ENCODE measurements at regions not wholly inside any gene's neighbourhood (a gene's known extent, or its start where the extent isn't known, plus 50 kb on each side); places are given as distances from the start of the nearest gene placed in this dataset.

GRCh38 chr2:21590026-21590690 lies 466.4 kb downstream of the TDRD15 start:
- no peaks in the 10 kb centered on the region for H3K9me3 ChIP-seq (ENCODE audit: control insufficient read depth, insufficient read depth, low read length)
- no peak for DNase-seq (ENCODE audit: low read depth, low spot score)
- H3K4me3 ChIP-seq (ENCODE audit: low read length): no peak overlapping the region
- H3K36me3 ChIP-seq (ENCODE audit: control insufficient read depth, insufficient read depth, low read length): no peaks in the 10 kb centered on the region
- no peaks in the 10 kb centered on the region for H3K4me1 ChIP-seq (ENCODE audit: control insufficient read depth, insufficient read depth, low read length)
- H3K27me3 ChIP-seq (ENCODE audit: control insufficient read depth, insufficient read depth, low read length): no peaks in the 10 kb centered on the region
- WGBS (ENCODE audit: insufficient coverage, insufficient read length): 100% methylated on average over 1 of the region's 7 CpGs
- H3K27ac ChIP-seq (ENCODE audit: low read length): no peak overlapping the region

DNA sequence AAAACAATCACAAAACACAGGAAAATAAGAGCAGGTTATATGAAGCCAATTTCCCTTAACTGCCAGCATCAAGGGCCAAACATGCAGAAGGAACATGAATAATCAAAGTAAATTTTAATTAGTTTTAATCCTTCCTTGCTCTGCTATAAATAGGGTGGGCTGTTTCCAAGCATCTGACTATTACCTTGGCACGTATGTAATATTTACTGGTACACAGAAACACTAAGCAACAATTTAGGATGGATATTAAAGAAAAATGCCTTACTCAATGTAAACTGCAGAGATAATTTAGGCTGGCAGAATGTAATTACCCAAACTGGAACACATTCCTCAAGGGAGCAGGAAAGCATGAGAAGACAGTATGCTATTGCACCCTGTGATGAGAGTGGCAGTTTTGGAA lies 468.2 kb downstream of the TDRD15 start:
- no peaks in the 10 kb centered on the region for H3K9me3 ChIP-seq (ENCODE audit: control insufficient read depth, insufficient read depth, low read length)
- no peaks in the 10 kb centered on the region for H3K27me3 ChIP-seq (ENCODE audit: control insufficient read depth, insufficient read depth, low read length)
- H3K4me1 ChIP-seq (ENCODE audit: control insufficient read depth, insufficient read depth, low read length): no peaks in the 10 kb centered on the region
- no peak overlapping the region for H3K4me3 ChIP-seq (ENCODE audit: low read length)
- DNase-seq (ENCODE audit: low read depth, low spot score): no peak
- no peak overlapping the region for H3K27ac ChIP-seq (ENCODE audit: low read length)
- H3K36me3 ChIP-seq (ENCODE audit: control insufficient read depth, insufficient read depth, low read length): no peaks in the 10 kb centered on the region
- WGBS (ENCODE audit: insufficient coverage, insufficient read length): no CpG with 5 or more reads among the region's 1 CpG

DNA sequence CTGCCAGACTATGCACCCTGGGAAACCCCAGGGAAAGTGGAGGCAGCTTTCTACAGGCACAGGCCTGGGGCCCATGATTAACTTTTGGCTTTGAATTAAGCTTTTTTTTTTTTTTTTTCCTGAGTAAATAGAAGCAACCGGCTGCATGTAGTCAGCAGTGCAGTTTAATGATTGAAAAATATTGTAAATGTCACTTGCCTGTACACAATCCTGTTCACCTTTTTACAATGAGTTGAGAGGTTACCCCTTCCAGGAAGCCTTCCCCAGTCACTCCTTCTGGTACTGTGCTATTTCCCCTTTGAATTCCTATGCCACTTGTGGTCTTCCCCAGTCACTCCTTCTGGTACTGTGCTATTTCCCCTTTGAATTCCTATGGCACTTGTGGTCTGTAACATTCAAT lies 475.6 kb downstream of the TDRD15 start:
- DNase-seq (ENCODE audit: low read depth, low spot score): no peak
- no peak overlapping the region for H3K27ac ChIP-seq (ENCODE audit: low read length)
- H3K4me1 ChIP-seq (ENCODE audit: control insufficient read depth, insufficient read depth, low read length): no peaks in the 10 kb centered on the region
- no peaks in the 10 kb centered on the region for H3K27me3 ChIP-seq (ENCODE audit: control insufficient read depth, insufficient read depth, low read length)
- H3K4me3 ChIP-seq (ENCODE audit: low read length): no peak overlapping the region
- no CpG with 5 or more reads among the region's 1 CpG for WGBS (ENCODE audit: insufficient coverage, insufficient read length)
- H3K36me3 ChIP-seq (ENCODE audit: control insufficient read depth, insufficient read depth, low read length): no peaks in the 10 kb centered on the region
- no peaks in the 10 kb centered on the region for H3K9me3 ChIP-seq (ENCODE audit: control insufficient read depth, insufficient read depth, low read length)

DNA sequence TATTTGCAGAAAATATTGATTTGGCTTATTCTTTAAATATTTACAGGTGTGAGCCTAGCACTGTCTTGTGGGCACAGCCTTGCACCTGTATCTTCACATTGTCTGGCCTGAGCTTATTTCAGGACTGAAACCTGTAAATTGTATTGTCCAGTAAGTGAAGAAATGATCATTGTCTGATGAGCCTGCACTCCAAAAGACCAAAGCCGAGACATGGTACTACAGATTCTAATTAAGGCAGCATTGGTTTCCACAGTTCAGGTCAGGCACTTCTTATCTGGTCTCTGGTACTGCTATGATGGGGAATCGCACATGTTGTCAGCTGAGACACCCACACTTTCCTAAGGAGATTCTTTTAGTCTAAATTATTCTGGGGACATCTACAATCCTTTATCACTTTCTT lies 479.0 kb downstream of the TDRD15 start:
- no CpG with 5 or more reads among the region's 2 CpGs for WGBS (ENCODE audit: insufficient coverage, insufficient read length)
- no peaks in the 10 kb centered on the region for H3K36me3 ChIP-seq (ENCODE audit: control insufficient read depth, insufficient read depth, low read length)
- H3K27ac ChIP-seq (ENCODE audit: low read length): no peak overlapping the region
- no peaks in the 10 kb centered on the region for H3K9me3 ChIP-seq (ENCODE audit: control insufficient read depth, insufficient read depth, low read length)
- H3K4me3 ChIP-seq (ENCODE audit: low read length): no peak overlapping the region
- no peaks in the 10 kb centered on the region for H3K27me3 ChIP-seq (ENCODE audit: control insufficient read depth, insufficient read depth, low read length)
- H3K4me1 ChIP-seq (ENCODE audit: control insufficient read depth, insufficient read depth, low read length): no peaks in the 10 kb centered on the region
- no peak for DNase-seq (ENCODE audit: low read depth, low spot score)

GRCh38 chr2:21607572-21607971 lies 483.8 kb downstream of the TDRD15 start:
- Histone ChIP-seq H3K4me1 (ENCODE audit: control insufficient read depth, insufficient read depth, low read length) (no peaks in the 10 kb centered on the region), H3K4me3 (ENCODE audit: low read length) (no peak overlapping the region), H3K9me3 (ENCODE audit: control insufficient read depth, insufficient read depth, low read length) (no peaks in the 10 kb centered on the region), H3K36me3 (ENCODE audit: control insufficient read depth, insufficient read depth, low read length) (no peaks in the 10 kb centered on the region), H3K27me3 (ENCODE audit: control insufficient read depth, insufficient read depth, low read length) (no peaks in the 10 kb centered on the region), H3K27ac (ENCODE audit: low read length) (no peak overlapping the region)
- no CpG with 5 or more reads among the region's 6 CpGs for WGBS (ENCODE audit: insufficient coverage, insufficient read length)
- no peak for DNase-seq (ENCODE audit: low read depth, low spot score)

DNA sequence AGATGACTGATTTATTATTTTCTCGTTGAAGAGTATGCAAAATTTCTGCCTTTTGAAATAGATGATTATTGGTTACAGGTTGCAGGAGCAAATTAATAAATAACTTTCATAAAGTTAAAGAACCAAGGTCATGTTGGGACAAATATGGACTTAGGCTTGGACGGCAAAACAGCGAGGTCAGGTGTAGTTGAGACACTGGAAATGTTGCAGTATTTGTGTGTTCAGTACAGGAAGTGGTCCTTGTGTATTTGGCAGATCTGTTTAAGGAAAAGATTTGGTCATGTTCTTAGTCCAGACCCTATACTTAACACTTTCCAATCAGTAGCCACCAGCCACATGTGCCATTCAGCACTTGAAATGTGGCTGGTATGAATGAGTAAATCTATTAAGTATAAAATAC lies 486.5 kb downstream of the TDRD15 start:
- WGBS (ENCODE audit: insufficient coverage, insufficient read length): no CpG with 5 or more reads among the region's 3 CpGs
- Histone ChIP-seq H3K36me3 (ENCODE audit: control insufficient read depth, insufficient read depth, low read length) (no peaks in the 10 kb centered on the region), H3K27me3 (ENCODE audit: control insufficient read depth, insufficient read depth, low read length) (no peaks in the 10 kb centered on the region), H3K4me3 (ENCODE audit: low read length) (no peak overlapping the region), H3K27ac (ENCODE audit: low read length) (no peak overlapping the region), H3K9me3 (ENCODE audit: control insufficient read depth, insufficient read depth, low read length) (no peaks in the 10 kb centered on the region), H3K4me1 (ENCODE audit: control insufficient read depth, insufficient read depth, low read length) (no peaks in the 10 kb centered on the region)
- DNase-seq (ENCODE audit: low read depth, low spot score): no peak

GRCh38 chr2:21617885-21618434 lies 494.2 kb downstream of the TDRD15 start:
- no CpG with 5 or more reads among the region's 5 CpGs for WGBS (ENCODE audit: insufficient coverage, insufficient read length)

GRCh38 chr2:21620771-21621170 lies 497.0 kb downstream of the TDRD15 start:
- no peaks in the 10 kb centered on the region for H3K27me3 ChIP-seq (ENCODE audit: control insufficient read depth, insufficient read depth, low read length)
- no peak for DNase-seq (ENCODE audit: low read depth, low spot score)
- H3K27ac ChIP-seq (ENCODE audit: low read length): no peak overlapping the region
- WGBS (ENCODE audit: insufficient coverage, insufficient read length): no CpG with 5 or more reads among the region's 5 CpGs
- H3K9me3 ChIP-seq (ENCODE audit: control insufficient read depth, insufficient read depth, low read length): no peaks in the 10 kb centered on the region
- H3K4me3 ChIP-seq (ENCODE audit: low read length): no peak overlapping the region
- no peaks in the 10 kb centered on the region for H3K4me1 ChIP-seq (ENCODE audit: control insufficient read depth, insufficient read depth, low read length)
- H3K36me3 ChIP-seq (ENCODE audit: control insufficient read depth, insufficient read depth, low read length): no peaks in the 10 kb centered on the region

More at GRCh38 chr2:21617885-21618434, 494.2 kb downstream of the TDRD15 start:
- H3K27ac ChIP-seq (ENCODE audit: low read length): no peak overlapping the region
- no peaks in the 10 kb centered on the region for H3K9me3 ChIP-seq (ENCODE audit: control insufficient read depth, insufficient read depth, low read length)
- no peaks in the 10 kb centered on the region for H3K27me3 ChIP-seq (ENCODE audit: control insufficient read depth, insufficient read depth, low read length)
- no peak for DNase-seq (ENCODE audit: low read depth, low spot score)
- no peaks in the 10 kb centered on the region for H3K4me1 ChIP-seq (ENCODE audit: control insufficient read depth, insufficient read depth, low read length)
- H3K36me3 ChIP-seq (ENCODE audit: control insufficient read depth, insufficient read depth, low read length): no peaks in the 10 kb centered on the region
- H3K4me3 ChIP-seq (ENCODE audit: low read length): no peak overlapping the region

DNA sequence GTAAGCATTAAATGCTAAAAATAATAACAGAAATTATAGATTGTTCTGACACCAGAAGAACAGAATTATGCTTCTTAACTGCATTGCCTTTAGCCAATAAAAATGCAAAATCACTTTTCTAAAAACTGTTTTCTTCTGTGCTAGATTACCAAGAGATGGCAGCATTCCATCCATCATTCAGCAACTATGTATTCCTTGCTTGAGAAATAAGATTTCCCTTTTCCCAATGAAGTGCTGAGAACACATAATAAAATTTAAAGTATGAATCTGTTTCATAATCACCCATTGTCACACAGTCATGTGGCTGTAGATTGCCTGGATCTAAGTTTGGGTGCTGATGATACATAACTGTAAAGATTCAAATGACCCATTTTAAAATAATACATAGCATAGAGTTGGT lies 504.2 kb downstream of the TDRD15 start:
- Histone ChIP-seq H3K4me3 (ENCODE audit: low read length) (no peak overlapping the region), H3K36me3 (ENCODE audit: control insufficient read depth, insufficient read depth, low read length) (no peaks in the 10 kb centered on the region), H3K27me3 (ENCODE audit: control insufficient read depth, insufficient read depth, low read length) (no peaks in the 10 kb centered on the region), H3K4me1 (ENCODE audit: control insufficient read depth, insufficient read depth, low read length) (no peaks in the 10 kb centered on the region), H3K27ac (ENCODE audit: low read length) (no peak overlapping the region), H3K9me3 (ENCODE audit: control insufficient read depth, insufficient read depth, low read length) (no peaks in the 10 kb centered on the region)
- no peak for DNase-seq (ENCODE audit: low read depth, low spot score)

DNA sequence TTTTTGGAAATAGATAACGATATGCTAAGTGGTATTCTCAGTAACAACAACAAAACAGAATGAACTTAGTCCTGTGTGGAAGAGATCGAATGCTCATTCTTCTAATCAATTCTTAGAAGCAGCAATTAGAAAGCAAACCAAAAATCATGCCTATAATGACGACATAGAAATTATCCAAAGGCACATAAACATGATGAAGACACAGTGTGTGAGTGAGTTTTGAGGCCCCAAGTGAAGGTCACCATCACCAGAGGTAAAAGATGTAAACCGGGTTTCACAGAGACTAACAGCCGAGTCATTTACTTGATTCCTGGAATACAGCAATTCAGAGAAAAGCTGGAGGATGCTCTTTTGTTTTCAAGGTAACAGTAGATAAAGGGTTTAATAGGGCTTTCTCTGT lies 509.2 kb downstream of the TDRD15 start:
- no CpG with 5 or more reads among the region's 5 CpGs for WGBS (ENCODE audit: insufficient coverage, insufficient read length)

DNA sequence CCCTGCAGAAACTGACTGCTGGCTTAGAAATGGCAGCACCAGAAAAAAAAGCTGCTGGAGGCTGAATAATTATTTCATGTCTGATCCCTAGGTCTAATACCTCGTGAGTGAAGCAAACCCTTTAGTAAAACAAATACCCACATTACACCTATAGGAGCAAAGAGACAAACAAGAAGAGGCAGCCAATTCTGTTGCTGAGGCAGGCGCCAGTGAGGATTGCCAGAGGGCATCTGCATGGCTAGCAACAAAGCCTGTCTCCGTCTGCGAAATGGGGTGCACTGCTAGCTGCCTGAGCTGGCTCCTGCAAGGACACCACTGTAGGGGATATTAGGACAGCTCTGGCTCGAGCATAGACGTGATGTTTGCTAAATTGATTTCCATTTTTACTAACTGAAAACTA lies 509.7 kb downstream of the TDRD15 start:
- WGBS (ENCODE audit: insufficient coverage, insufficient read length): no CpG with 5 or more reads among the region's 6 CpGs
- H3K27ac ChIP-seq (ENCODE audit: low read length): no peak overlapping the region
- H3K9me3 ChIP-seq (ENCODE audit: control insufficient read depth, insufficient read depth, low read length): no peaks in the 10 kb centered on the region
- H3K36me3 ChIP-seq (ENCODE audit: control insufficient read depth, insufficient read depth, low read length): no peaks in the 10 kb centered on the region
- no peak for DNase-seq (ENCODE audit: low read depth, low spot score)
- H3K4me1 ChIP-seq (ENCODE audit: control insufficient read depth, insufficient read depth, low read length): no peaks in the 10 kb centered on the region
- H3K27me3 ChIP-seq (ENCODE audit: control insufficient read depth, insufficient read depth, low read length): no peaks in the 10 kb centered on the region
- H3K4me3 ChIP-seq (ENCODE audit: low read length): no peak overlapping the region

More for the DNA sequence above, 509.2 kb downstream of the TDRD15 start:
- no peaks in the 10 kb centered on the region for H3K4me1 ChIP-seq (ENCODE audit: control insufficient read depth, insufficient read depth, low read length)
- no peaks in the 10 kb centered on the region for H3K27me3 ChIP-seq (ENCODE audit: control insufficient read depth, insufficient read depth, low read length)
- H3K36me3 ChIP-seq (ENCODE audit: control insufficient read depth, insufficient read depth, low read length): no peaks in the 10 kb centered on the region
- DNase-seq (ENCODE audit: low read depth, low spot score): no peak
- H3K4me3 ChIP-seq (ENCODE audit: low read length): no peak overlapping the region
- H3K27ac ChIP-seq (ENCODE audit: low read length): no peak overlapping the region
- H3K9me3 ChIP-seq (ENCODE audit: control insufficient read depth, insufficient read depth, low read length): no peaks in the 10 kb centered on the region

Data from iPS DF 6.9 (cell line).